H9 (cell line): ENCODE measurements at regions not wholly inside any gene's neighbourhood (a gene's known extent, or its start where the extent isn't known, plus 50 kb on each side); places are given as distances from the start of the nearest gene placed in this dataset.

Experiments
- DNase-seq: peaks from one replicate; pipeline ENCODE4 v3.0.0-alpha.2; 2017
- H2AFZ ChIP-seq: one replicate; pipeline ENCODE4 v1.6.1; 2013; ENCODE audit warnings: mild to moderate bottlenecking, low read length, control low read depth, moderate library complexity
- H2AK5ac ChIP-seq: 2 replicates; pipeline ENCODE4 v1.6.1; 2013; ENCODE audit warnings: low read length, control low read depth, mixed read lengths; ENCODE audit not compliant: insufficient read length
- H2BK120ac ChIP-seq: one replicate; pipeline ENCODE4 v1.6.1; 2013; ENCODE audit warnings: low read depth, mild to moderate bottlenecking, low read length, control low read depth, inconsistent platforms; ENCODE audit not compliant: poor library complexity, severe bottlenecking
- H2BK12ac ChIP-seq: 2 replicates; pipeline ENCODE4 v1.6.1; 2013; ENCODE audit warnings: low read length, control low read depth, mixed read lengths, low read depth; ENCODE audit not compliant: insufficient read length
- H2BK15ac ChIP-seq: 2 replicates; pipeline ENCODE4 v1.6.1; 2013; ENCODE audit warnings: low read depth, low read length, control low read depth
- H2BK20ac ChIP-seq: one replicate; pipeline ENCODE4 v1.6.1; 2013; ENCODE audit warnings: low read depth, mild to moderate bottlenecking, low read length, control low read depth, inconsistent platforms; ENCODE audit not compliant: poor library complexity, severe bottlenecking
- H2BK5ac ChIP-seq: 2 replicates; pipeline ENCODE4 v1.6.1; 2013; ENCODE audit warnings: low read length, control low read depth, mixed read lengths; ENCODE audit not compliant: insufficient read length
- H3K14ac ChIP-seq: 2 replicates; pipeline ENCODE4 v1.6.1; 2013; ENCODE audit warnings: low read length, control low read depth; ENCODE audit not compliant: insufficient read depth
- H3K18ac ChIP-seq: 2 replicates; pipeline ENCODE4 v1.6.1; 2013; ENCODE audit warnings: low read depth, mild to moderate bottlenecking, mixed read lengths, low read length, control low read depth; ENCODE audit not compliant: insufficient read length
- H3K23ac ChIP-seq: 2 replicates; pipeline ENCODE4 v1.6.1; 2013; ENCODE audit warnings: low read length, control low read depth, mixed read lengths, low read depth; ENCODE audit not compliant: insufficient read length
- H3K23me2 ChIP-seq: 2 replicates; pipeline ENCODE4 v1.6.1; 2013; ENCODE audit warnings: low read depth, mild to moderate bottlenecking, mixed read lengths, low read length, control low read depth; ENCODE audit not compliant: insufficient read length, poor library complexity, severe bottlenecking
- H3K27ac ChIP-seq: 2 replicates; pipeline ENCODE4 v1.5.1; 2013; ENCODE audit warnings: low read length, control low read depth, mixed read lengths, low read depth; ENCODE audit not compliant: insufficient read length
- H3K27me3 ChIP-seq: 2 replicates; pipeline ENCODE4 v1.6.1; 2013; ENCODE audit warnings: low read length, control low read depth, inconsistent platforms; ENCODE audit not compliant: insufficient read depth
- H3K4ac ChIP-seq: 2 replicates; pipeline ENCODE4 v1.6.1; 2013; ENCODE audit warnings: low read depth, mild to moderate bottlenecking, control low read depth, inconsistent platforms, low read length, moderate library complexity
- H3K4me1 ChIP-seq: 2 replicates; pipeline ENCODE4 v1.6.1; 2013; ENCODE audit warnings: low read length, control low read depth, inconsistent platforms; ENCODE audit not compliant: insufficient read depth
- H3K4me2 ChIP-seq: 2 replicates; pipeline ENCODE4 v1.6.1; 2013; ENCODE audit warnings: low read length, control low read depth, mixed read lengths; ENCODE audit not compliant: insufficient read length, insufficient read depth
- H3K56ac ChIP-seq: 2 replicates; pipeline ENCODE4 v1.6.1; 2013; ENCODE audit warnings: low read depth, mild to moderate bottlenecking, mixed read lengths, low read length, control low read depth; ENCODE audit not compliant: insufficient read length
- H3K79me1 ChIP-seq: 2 replicates; pipeline ENCODE4 v1.6.1; 2013; ENCODE audit warnings: low read depth, mild to moderate bottlenecking, moderate library complexity, low read length, control low read depth, inconsistent platforms; ENCODE audit not compliant: insufficient read depth, poor library complexity, severe bottlenecking
- H3K79me2 ChIP-seq: 2 replicates; pipeline ENCODE4 v1.6.1; 2013; ENCODE audit warnings: low read length, control low read depth, inconsistent platforms; ENCODE audit not compliant: insufficient read depth
- H3K9ac ChIP-seq: 2 replicates; pipeline ENCODE4 v1.6.1; 2013; ENCODE audit warnings: low read length, control low read depth, mixed read lengths; ENCODE audit not compliant: insufficient read length; ENCODE audit errors: extremely low read depth
- H3K9me3 ChIP-seq: one replicate; pipeline ENCODE4 v1.6.1; 2013; ENCODE audit warnings: low read depth, low read length, inconsistent platforms; ENCODE audit not compliant: control insufficient read depth
- H3T11ph ChIP-seq: one replicate; pipeline ENCODE4 v1.6.1; 2013; ENCODE audit warnings: mild to moderate bottlenecking, low read length, control low read depth, inconsistent platforms
- H4K20me1 ChIP-seq: one replicate; pipeline ENCODE4 v1.6.1; 2013; ENCODE audit not compliant: control insufficient read depth, insufficient read length, insufficient read depth
- H4K5ac ChIP-seq: 2 replicates; pipeline ENCODE4 v1.6.1; 2013; ENCODE audit warnings: low read depth, mild to moderate bottlenecking, mixed read lengths, low read length, control low read depth; ENCODE audit not compliant: insufficient read length
- H4K8ac ChIP-seq: replicated peaks from 2 replicates; pipeline ENCODE4 v1.6.1; 2013; ENCODE audit warnings: low read length, control low read depth, mixed read lengths, low read depth; ENCODE audit not compliant: insufficient read length
- H4K91ac ChIP-seq: 2 replicates; pipeline ENCODE4 v1.6.1; 2013; ENCODE audit warnings: low read depth, mild to moderate bottlenecking, moderate library complexity, mixed read lengths, low read length, control low read depth; ENCODE audit not compliant: insufficient read length
- H3K27ac Mint-ChIP-seq, 3 experiments: 2 replicates in 2 of 3; 3 replicates in 1 of 3; pipeline ENCODE4 v1.8.0; 2020 to 2021; ENCODE audit warnings: mixed read lengths in 3 of 3, mild to moderate bottlenecking in 1 of 3, moderate library complexity in 1 of 3
- H3K27me3 Mint-ChIP-seq: 2 replicates; pipeline ENCODE4 v1.8.0; 2021; ENCODE audit warnings: low read depth, mild to moderate bottlenecking, moderate library complexity, mixed read lengths
- H3K36me3 Mint-ChIP-seq, 3 experiments: 2 replicates in 2 of 3; 3 replicates in 1 of 3; pipeline ENCODE4 v1.8.0; 2020 to 2021; ENCODE audit warnings: low read depth in 3 of 3, mixed read lengths in 3 of 3; ENCODE audit not compliant: insufficient read depth in 1 of 3
- H3K4me1 Mint-ChIP-seq, 2 experiments: 2 replicates each; pipeline ENCODE4 v1.8.0; 2020; ENCODE audit warnings: mixed read lengths in 2 of 2
- H3K4me3 Mint-ChIP-seq, 2 experiments: 2 replicates in 1 of 2; 3 replicates in 1 of 2; pipeline ENCODE4 v1.8.0; 2020 to 2021; ENCODE audit warnings: mild to moderate bottlenecking in 2 of 2, mixed read lengths in 2 of 2, moderate library complexity in 1 of 2
- H3K9me3 Mint-ChIP-seq, 2 experiments: 2 replicates in 1 of 2; 3 replicates in 1 of 2; pipeline ENCODE4 v1.8.0; 2020; ENCODE audit warnings: mild to moderate bottlenecking in 2 of 2, mixed read lengths in 2 of 2, moderate library complexity in 1 of 2
- CTCF ChIP-seq: fragments of 200-600 bp; sonication (generic); conservative IDR thresholded peaks from 3 replicates; pipeline ENCODE4 v1.8.0; 2021; ENCODE audit warnings: antibody characterized with exemption, mild to moderate bottlenecking
- WGBS: extraction: QIAGEN DNeasy Blood & Tissue Kit; methylation state at CpG from one replicate; pipeline ENCODE4 v1.1.7; 2013; ENCODE audit warnings: missing lambda C conversion rate, low lambda C conversion rate, mixed read lengths; ENCODE audit not compliant: insufficient read length; ENCODE audit errors: extremely low coverage; 5-methylcytosine and 5-hydroxymethylcytosine counted together

GRCh38 chr4:66568001-66568400, 897.7 kb upstream of the EPHA5 start:
- no peak overlapping the region for H3K23ac ChIP-seq
- no peaks in the 10 kb centered on the region for H3K36me3 Mint-ChIP-seq
- H4K20me1 ChIP-seq = no peaks in the 10 kb centered on the region
- H4K91ac ChIP-seq = no peak overlapping the region
- no peak overlapping the region for H3K4ac ChIP-seq
- H3K27me3 Mint-ChIP-seq = no peaks in the 10 kb centered on the region
- no peaks in the 10 kb centered on the region for H3K27me3 ChIP-seq
- no peaks in the 10 kb centered on the region for H3K79me2 ChIP-seq
- H2BK5ac ChIP-seq = no peak overlapping the region
- no peak overlapping the region for H3K14ac ChIP-seq
- H2AK5ac ChIP-seq = no peak overlapping the region
- no peaks in the 10 kb centered on the region for H3K4me1 Mint-ChIP-seq
- H4K8ac ChIP-seq = no peak overlapping the region
- no peak overlapping the region for H3K9ac ChIP-seq
- H3T11ph ChIP-seq = no peak overlapping the region
- H2BK12ac ChIP-seq = no peak overlapping the region
- no CpG with 5 or more reads among the region's 2 CpGs for WGBS
- no peaks in the 10 kb centered on the region for H3K9me3 Mint-ChIP-seq
- no peaks in the 10 kb centered on the region for H3K4me1 ChIP-seq
- H2BK120ac ChIP-seq = no peak overlapping the region
- no peak overlapping the region for H3K4me2 ChIP-seq
- no peaks in the 10 kb centered on the region for H3K23me2 ChIP-seq
- no peak overlapping the region for H2BK20ac ChIP-seq
- H3K18ac ChIP-seq = no peak overlapping the region
- H3K79me1 ChIP-seq = no peaks in the 10 kb centered on the region
- H4K5ac ChIP-seq = no peak overlapping the region
- no peak overlapping the region for H3K4me3 Mint-ChIP-seq
- no peaks in the 10 kb centered on the region for H3K9me3 ChIP-seq
- TF ChIP-seq CTCF = no peak
- H2AFZ ChIP-seq = no peak overlapping the region
- DNase-seq = no peak
- H3K56ac ChIP-seq = no peak overlapping the region
- H2BK15ac ChIP-seq = no peak overlapping the region
- no peak overlapping the region for H3K27ac Mint-ChIP-seq
- H3K27ac ChIP-seq = no peak overlapping the region
